ENCODE measurements at regions not wholly inside any gene's neighbourhood (a gene's known extent, or its start where the extent isn't known, plus 50 kb on each side); places are given as distances from the start of the nearest gene placed in this dataset.

DNA sequence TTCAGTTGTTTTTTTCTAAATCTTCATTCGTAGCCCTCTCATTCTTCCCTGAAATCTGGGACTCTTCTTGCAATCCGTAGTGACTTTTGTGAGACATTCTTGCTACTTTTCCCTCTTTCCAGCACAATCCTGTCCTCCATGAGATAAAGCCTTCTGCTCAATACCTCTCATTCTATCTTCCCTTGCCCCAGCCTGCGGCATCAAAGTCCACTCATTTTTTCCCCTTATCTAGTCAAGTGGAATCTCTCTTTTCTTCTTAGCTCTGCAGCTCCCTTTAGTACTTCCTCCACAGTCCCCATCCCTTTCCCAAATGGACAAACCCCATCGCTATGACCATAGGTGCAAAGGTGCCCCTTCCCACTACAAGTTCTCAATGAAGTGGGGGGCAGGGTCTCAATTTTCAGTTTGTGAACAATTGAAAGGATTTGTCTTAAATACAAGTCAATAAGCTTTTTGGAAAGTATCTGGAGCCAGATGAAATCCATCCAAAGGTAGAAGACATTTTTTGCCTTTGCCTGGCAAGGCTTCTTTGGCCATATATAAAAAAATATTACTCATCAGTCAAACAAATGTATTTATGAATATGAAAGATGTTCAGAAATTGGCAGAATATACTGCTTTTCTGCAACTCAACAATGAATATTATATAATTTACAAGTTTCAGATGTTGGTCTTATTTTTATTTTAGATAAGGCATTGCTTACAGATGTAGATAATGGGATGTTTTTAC, 179.4 kb downstream of the SNAPC1 start:
- H2BK20ac ChIP-seq (ENCODE audit: low read depth, low read length, poor library complexity, severe bottlenecking), result no peak overlapping the region
- no peaks in the 10 kb centered on the region for H3K9me3 ChIP-seq (ENCODE audit: control insufficient read depth, low read depth, low read length)
- H4K5ac ChIP-seq (ENCODE audit: insufficient read length, low read depth, low read length), result no peak overlapping the region
- H3K27me3 Mint-ChIP-seq (ENCODE audit: low read depth), result no peaks in the 10 kb centered on the region
- no peak overlapping the region for H2BK5ac ChIP-seq (ENCODE audit: insufficient read length, low read length)
- H3K9me3 Mint-ChIP-seq, result peaks cover 18 to 21% of the 10 kb centered on the region in 2 experiments
- no peak overlapping the region for H4K91ac ChIP-seq (ENCODE audit: insufficient read length, low read depth, low read length)
- WGBS (ENCODE audit: extremely low coverage, insufficient read length, low lambda C conversion rate), result no CpG with 5 or more reads among the region's 4 CpGs
- no peak overlapping the region for H3K4me3 Mint-ChIP-seq
- no peak overlapping the region for H4K8ac ChIP-seq (replicated peaks; ENCODE audit: insufficient read length, low read depth, low read length)
- H3K79me1 ChIP-seq (ENCODE audit: insufficient read depth, low read depth, low read length, poor library complexity, severe bottlenecking), result no peaks in the 10 kb centered on the region
- H3K23me2 ChIP-seq (ENCODE audit: insufficient read length, low read depth, low read length, poor library complexity, severe bottlenecking), result no peaks in the 10 kb centered on the region
- no peaks in the 10 kb centered on the region for H3K79me2 ChIP-seq (ENCODE audit: insufficient read depth, low read length)
- H3K36me3 Mint-ChIP-seq (ENCODE audit: insufficient read depth in 1 of 3, low read depth in 3 of 3), result peaks cover 0 to 7% (median 4%) of the 10 kb centered on the region in 3 experiments; a peak in 3 of 7 replicates
- H2BK120ac ChIP-seq (ENCODE audit: low read depth, low read length, poor library complexity, severe bottlenecking), result no peak overlapping the region
- no peak overlapping the region for H2AFZ ChIP-seq (ENCODE audit: low read length)
- no peak overlapping the region for H3T11ph ChIP-seq (ENCODE audit: low read length)
- no peak overlapping the region for H2AK5ac ChIP-seq (ENCODE audit: insufficient read length, low read length)
- H3K18ac ChIP-seq (ENCODE audit: insufficient read length, low read depth, low read length), result no peak overlapping the region
- H3K4ac ChIP-seq (ENCODE audit: low read depth, low read length), result no peak overlapping the region
- H3K27ac ChIP-seq (ENCODE audit: insufficient read length, low read depth, low read length), result no peak overlapping the region
- no peak overlapping the region for H3K23ac ChIP-seq (ENCODE audit: insufficient read length, low read depth, low read length)
- no peaks in the 10 kb centered on the region for H4K20me1 ChIP-seq (ENCODE audit: control insufficient read depth, insufficient read depth, insufficient read length)
- H3K27me3 ChIP-seq (ENCODE audit: insufficient read depth, low read length), result no peaks in the 10 kb centered on the region
- no peak overlapping the region for H3K27ac Mint-ChIP-seq
- H2BK15ac ChIP-seq (ENCODE audit: low read depth, low read length), result no peak overlapping the region
- H3K4me2 ChIP-seq (ENCODE audit: insufficient read depth, insufficient read length, low read length), result no peak overlapping the region
- H3K9ac ChIP-seq (ENCODE audit: extremely low read depth, insufficient read length, low read length), result no peak overlapping the region
- no peak overlapping the region for H2BK12ac ChIP-seq (ENCODE audit: insufficient read length, low read depth, low read length)
- H3K4me1 Mint-ChIP-seq, result peaks cover 11% of the 10 kb centered on the region in 2 experiments
- H3K14ac ChIP-seq (ENCODE audit: insufficient read depth, low read length), result no peak overlapping the region
- DNase-seq, result no peak
- peaks cover 1% of the 10 kb centered on the region; the same call in 1 of the 2 replicates for H3K4me1 ChIP-seq (ENCODE audit: insufficient read depth, low read length)
- TF ChIP-seq, protein P1, sequence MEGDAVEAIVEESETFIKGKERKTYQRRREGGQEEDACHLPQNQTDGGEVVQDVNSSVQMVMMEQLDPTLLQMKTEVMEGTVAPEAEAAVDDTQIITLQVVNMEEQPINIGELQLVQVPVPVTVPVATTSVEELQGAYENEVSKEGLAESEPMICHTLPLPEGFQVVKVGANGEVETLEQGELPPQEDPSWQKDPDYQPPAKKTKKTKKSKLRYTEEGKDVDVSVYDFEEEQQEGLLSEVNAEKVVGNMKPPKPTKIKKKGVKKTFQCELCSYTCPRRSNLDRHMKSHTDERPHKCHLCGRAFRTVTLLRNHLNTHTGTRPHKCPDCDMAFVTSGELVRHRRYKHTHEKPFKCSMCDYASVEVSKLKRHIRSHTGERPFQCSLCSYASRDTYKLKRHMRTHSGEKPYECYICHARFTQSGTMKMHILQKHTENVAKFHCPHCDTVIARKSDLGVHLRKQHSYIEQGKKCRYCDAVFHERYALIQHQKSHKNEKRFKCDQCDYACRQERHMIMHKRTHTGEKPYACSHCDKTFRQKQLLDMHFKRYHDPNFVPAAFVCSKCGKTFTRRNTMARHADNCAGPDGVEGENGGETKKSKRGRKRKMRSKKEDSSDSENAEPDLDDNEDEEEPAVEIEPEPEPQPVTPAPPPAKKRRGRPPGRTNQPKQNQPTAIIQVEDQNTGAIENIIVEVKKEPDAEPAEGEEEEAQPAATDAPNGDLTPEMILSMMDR (conservative IDR thresholded peaks at IDR 0.05), result no peak
- no peak overlapping the region for H3K56ac ChIP-seq (ENCODE audit: insufficient read length, low read depth, low read length)

All from H9 (cell line).